NCI-H82 treated with DMSO at 0.1 percent for 48 hours (cell line): ENCODE measurements at regions not wholly inside any gene's neighbourhood (a gene's known extent, or its start where the extent isn't known, plus 50 kb on each side); places are given as distances from the start of the nearest gene placed in this dataset.
A peak's percentile ranks its signal among the peaks of the same experiment; 100 is the strongest.

ENCODE experiments used
- DNase-seq: peaks from one replicate; lab custom pipeline; 2025; ENCODE audit not compliant: unreplicated experiment; lab: John Stamatoyannopoulos, UW

GRCh38 chr15:81987628-81988027 lies 58.2 kb downstream of the MEX3B start:
- no peak for DNase-seq

- DNase-seq, result no peak
Observed at GRCh38 chr15:81983497-81983896, 62.3 kb downstream of the MEX3B start.

DNA sequence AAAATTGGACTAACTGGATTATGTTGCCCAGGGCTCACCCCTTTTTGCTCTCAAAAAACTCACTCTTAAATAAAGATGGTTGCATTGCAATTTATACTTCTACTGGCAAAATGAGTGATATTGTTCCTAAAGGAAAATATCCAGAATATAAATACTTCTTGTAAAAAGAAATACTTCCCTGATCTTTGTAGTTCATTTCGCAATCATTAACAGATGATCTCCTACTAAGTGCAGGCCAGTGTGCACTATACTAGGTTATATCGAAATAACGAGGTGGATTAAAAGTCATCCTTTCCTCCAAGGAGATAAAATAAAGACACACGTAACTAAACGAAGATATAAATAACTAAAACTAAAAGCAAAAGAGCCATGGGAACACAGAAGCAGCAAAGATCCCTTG lies 63.0 kb downstream of the MEX3B start:
- no peak for DNase-seq

GRCh38 chr15:81981908-81982307 lies 63.9 kb downstream of the MEX3B start:
- DNase-seq, result no peak

- DNase-seq, result no peak
Observed at GRCh38 chr15:81977464-81977863, 68.4 kb downstream of the MEX3B start.

DNA sequence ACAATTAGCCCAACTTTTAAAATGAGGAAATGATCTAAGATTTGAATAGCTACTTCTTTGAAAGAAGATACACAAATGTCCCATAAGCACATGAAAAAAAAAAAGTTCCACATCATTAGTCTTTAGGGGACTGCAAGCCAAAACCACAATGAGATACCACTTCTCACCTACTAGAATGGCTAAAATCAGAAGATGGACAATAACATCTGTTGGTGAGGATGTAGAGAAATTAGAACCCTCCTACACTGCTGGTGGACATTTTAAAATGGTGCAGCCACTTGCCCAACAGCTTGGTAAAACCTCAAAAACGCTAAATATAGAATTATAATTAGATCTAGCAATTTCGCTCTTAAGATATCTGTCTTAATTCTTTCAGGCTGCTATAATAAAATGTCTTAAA lies 77.1 kb downstream of the MEX3B start:
- no peak for DNase-seq

DNA sequence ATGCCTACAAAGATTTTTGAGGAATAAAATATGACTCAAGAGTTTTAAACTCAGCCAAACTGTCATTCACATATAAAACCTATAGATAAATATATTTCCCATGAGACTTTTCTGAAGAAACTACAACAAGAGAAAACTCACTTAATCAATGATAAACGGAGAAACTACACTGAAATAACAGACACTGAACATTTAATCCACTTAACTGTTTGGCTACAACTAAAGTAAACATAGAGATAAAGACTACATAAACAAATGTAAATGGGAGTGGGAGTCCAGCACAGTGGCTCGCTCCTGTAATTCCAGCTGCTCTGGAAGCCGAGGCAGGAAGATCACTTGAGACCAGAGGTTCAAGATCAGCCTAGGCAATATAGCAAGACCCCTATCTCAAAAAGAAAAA lies 79.2 kb downstream of the MEX3B start:
- DNase-seq, result no peak

- no peak for DNase-seq
Observed at GRCh38 chr15:81962482-81962881, 83.3 kb downstream of the MEX3B start.

GRCh38 chr15:81959196-81959595 lies 86.6 kb downstream of the MEX3B start:
- DNase-seq, result no peak

GRCh38 chr15:81957698-81958097 lies 88.1 kb downstream of the MEX3B start:
- no peak for DNase-seq

- DNase-seq, result no peak
Observed at GRCh38 chr15:81955382-81956062, 90.3 kb downstream of the MEX3B start.

DNA sequence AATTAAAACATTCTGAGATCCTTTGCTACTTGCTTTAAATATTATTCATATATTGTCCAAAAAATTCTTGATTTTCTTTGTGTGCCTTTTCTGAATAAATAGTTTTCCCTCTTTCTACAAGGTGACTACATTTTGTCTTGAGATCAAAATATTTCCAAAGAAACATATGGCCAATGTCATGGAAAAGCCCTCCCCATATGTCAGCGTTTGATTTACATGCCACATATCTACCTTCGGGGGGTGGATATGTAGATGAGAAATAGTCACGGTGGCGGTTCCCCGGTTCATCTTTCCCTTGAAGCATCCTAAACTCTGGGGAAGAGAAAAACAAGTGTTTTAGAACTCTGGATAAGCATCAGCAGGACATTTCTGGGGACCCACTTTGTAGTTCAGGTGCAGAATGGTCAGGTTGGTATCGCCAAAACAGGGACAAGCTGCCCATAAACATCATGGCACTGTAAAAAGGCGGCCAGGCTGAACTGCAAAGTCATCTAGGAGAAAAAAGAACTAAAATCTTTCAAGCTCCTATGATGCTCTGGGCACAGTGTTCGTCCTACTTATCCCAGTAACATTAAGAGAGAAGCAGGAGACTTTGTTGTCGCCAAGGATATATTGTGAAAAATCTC lies 91.5 kb downstream of the MEX3B start:
- DNase-seq, result no peak

DNA sequence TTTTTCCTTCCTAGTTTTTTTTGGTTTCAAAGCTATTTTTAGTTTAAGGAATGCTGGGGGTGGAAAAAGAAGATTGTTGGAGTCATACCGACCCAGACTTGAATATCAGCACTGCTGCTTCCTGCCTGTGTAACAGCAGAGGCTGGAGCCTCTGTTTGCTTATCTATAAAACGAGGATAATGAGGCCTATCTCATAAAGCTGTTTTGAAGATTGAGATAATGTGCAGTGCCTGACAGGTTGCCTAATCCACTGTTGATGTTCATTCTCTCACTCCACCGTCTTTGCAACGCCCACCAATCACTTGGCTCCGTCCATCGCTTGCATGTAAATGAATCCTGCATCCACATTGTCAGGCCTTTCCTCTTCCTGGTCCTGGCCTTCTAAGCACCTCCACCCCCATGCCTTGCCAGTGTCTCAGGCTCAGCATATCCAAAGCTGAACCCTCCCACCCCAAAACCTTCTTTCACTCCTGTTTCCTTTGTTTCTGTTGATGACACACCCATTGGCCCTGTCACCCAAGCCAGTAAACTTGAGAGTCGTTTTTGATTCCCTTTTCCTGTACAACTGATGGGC lies 94.9 kb downstream of the MEX3B start:
- peak; percentile 32 for DNase-seq

DNA sequence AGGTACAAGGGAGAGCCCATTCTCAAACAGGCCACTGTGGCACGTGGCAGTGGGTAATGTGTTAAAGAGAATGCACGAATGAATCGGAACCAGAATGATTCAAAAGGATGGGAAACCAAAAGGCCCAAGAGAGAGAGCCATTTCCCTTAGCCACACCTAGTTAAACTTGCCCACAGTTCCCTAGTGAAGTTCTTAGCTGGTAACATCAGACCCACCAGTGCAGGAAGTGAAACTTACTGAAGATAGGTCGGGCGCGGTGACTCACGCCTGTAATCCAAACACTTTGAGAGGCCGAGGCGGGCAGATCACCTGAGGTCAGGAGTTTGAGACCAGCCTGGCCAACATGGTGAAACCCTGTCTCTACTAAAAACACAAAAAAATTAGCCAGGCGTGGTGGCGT lies 97.1 kb downstream of the MEX3B start:
- DNase-seq, result no peak

DNA sequence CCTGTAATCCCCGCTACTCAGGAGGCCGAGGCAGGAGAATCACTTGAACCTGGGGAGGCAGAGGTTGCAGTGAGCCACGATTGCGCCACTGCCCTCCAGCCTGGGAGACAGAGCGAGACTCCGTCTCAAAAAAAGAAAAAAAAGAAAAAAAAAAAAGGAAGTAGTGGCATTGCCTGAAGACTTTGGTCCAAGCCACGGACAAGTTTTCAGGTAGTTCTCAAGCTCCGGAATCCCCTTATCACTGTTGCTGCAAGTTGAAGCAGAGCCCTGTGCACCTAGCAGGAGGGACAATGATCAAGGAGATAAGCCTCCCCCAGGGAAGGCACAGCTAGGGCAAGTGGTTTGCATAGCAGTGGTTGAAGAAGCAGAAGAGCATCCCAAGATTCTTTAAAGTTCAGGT lies 97.6 kb downstream of the MEX3B start:
- no peak for DNase-seq

- no peak for DNase-seq
Observed at GRCh38 chr15:81947548-81947947, 98.3 kb downstream of the MEX3B start.

- no peak for DNase-seq
Observed at GRCh38 chr15:81945014-81945615, 100.7 kb downstream of the MEX3B start.

DNA sequence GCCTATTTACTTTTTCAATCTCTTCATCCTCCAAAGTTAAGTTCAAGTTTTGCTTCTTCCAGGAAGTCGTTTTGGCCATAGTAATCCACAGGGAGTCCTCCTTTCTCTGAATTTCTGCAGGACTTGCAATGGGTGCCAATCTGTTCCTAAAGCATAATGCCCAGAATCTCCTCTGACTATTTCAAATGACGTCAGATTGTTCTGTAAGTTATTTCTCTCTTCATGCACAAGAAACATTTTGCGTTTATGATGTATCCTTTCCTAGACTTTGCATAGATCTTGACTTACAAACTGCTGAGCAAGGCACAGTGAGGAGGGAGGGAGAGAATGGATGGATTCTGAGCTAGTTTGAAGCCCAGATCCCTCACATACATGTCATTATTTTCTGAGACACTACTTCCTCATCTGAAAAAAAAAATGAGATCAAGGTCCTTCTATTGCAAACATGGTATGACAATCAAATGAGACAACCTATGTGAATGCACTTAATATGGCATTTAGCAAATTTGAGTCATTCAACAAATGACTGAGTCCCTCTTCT lies 103.1 kb downstream of the MEX3B start:
- no peak for DNase-seq

DNA sequence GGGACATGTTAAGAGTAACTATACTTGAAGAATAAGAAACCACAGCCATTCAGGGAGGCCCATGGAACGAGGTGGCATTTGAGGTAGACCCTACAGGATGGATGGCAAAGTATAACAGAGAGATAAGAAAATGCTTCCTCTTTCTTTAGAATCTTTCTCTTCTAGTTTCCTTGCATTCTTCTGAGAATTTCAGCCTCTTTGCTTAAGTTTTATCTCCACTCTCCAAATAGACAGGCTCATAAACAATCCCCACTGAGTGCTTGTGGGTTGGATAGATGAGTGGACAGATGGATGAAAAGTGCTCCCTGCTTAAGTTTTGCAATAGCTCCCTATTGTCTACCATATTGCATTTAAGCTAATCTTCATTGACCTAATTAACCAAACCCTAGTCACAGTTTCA lies 103.7 kb downstream of the MEX3B start:
- DNase-seq, result no peak

DNA sequence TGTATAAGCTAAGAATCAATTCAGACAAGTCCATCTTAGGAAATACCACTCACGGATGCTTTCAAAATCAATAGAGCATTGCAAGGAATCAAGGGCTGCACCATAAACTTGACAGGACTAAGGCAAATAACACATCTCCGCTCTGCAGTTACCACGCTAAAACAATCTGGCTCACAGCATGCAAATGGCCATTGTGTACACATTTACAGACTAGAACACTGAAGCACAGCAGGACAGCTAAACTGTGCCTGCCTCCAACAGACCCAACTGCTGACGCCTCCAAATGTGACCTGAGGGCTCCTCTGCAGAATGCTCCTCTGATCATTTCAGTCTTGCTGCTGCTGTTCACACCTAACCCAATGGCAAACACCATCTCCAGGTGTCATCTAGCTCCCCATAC lies 104.3 kb downstream of the MEX3B start:
- no peak for DNase-seq

DNA sequence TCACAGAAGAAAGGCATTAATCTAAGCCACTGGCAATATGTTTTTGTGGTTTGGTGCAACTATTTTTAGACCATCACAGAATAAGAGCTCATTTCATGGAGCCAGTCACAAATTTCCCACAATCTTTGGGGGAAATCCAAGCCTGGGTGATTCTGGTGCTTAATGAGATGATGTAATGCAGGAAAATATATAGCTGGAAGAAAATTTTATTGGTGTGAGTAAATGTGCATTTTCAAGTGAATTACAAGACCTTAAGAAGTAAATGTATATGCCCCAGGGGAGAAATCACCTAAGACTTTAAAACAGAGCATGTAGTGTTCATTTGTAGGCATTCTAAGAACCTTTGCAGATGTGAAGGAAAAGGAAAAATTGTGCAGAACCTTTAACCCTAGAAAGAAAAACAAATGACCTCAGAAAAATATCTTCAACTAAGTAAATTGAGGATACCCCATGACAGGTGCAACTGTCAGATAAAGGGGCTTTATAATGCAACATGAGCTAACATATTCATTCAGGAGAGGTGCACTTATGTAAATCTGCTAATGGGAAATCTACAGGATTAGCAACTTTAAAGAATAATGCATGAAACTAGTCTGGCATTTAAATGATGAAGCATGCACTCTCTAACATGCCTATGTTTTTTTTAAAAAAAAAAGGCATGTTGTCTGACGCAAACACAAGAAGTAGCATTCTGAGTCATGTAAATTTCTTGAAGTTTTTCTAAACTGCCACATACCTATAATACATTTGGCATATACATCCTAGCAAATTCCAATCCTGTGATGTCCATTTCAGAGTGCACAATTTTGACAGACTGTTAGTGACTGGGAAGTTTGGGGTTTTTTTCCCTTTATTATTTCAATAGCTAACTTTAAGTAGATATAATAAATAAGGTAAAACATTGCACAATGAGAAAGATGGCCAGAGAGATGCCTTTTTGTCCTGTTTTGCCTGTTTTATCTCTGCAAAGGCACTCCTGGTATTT lies 105.1 kb downstream of the MEX3B start:
- no peak for DNase-seq
